HG03558 (cell line): ENCODE measurements at regions not wholly inside any gene's neighbourhood (a gene's known extent, or its start where the extent isn't known, plus 50 kb on each side); places are given as distances from the start of the nearest gene placed in this dataset.

Experiments used
- ATAC-seq: cut with Tn5 transposase; IDR thresholded peaks from one replicate; pipeline ENCODE4 v1.9.1; 2021; ENCODE audit warnings: moderate number of reproducible peaks; ENCODE audit not compliant: unreplicated experiment; ENCODE audit errors: extremely low read depth

GRCh38 chr19:29263305-29264135 is 50.6 kb upstream of the UQCRFS1 start:
- ATAC-seq, result no peak

- ATAC-seq, result no peak
These were observed 51.9 kb upstream of the UQCRFS1 start for GRCh38 chr19:29264897-29265296.

DNA sequence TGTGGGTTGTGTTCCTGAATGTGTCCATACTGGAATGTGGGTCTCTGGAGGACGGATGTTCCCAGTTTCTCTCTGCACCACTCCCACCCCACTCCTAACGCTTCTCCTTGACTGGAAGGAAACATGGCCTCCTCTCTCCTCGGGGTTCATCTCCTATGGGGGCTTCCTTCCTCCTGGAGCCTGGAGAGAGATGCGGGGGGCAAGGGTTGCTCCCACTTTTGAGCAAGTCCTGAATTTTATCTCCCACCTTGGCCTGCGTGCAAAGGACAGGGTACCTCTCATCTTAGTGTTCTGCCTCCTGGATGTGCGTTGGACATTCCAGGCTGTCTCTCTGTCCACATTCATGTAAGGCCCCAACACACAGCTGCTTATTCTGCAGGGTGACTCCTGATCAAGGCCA is 52.5 kb upstream of the UQCRFS1 start:
- no peak for ATAC-seq

- no peak for ATAC-seq
These were observed 53.0 kb upstream of the UQCRFS1 start for GRCh38 chr19:29266001-29266400.

DNA sequence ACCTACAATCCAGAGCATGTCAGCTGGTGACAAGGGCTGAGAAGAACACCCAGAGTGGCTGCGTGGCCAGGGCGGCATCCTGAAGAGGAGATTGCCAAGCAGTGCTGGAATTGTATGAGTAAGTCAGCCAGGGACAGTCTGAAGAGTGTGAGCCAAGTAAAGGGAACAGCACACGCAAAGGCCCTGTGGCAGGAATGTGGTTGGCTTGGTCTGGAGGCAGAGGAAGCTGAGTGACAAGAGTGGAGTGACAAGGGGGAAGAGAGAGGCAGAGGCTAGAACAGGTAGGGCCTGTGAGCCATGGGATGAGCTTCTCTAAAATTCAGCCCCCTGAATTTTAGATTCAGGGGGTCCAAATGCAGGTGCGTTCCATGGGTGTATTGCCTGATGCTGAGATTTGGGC is 53.7 kb upstream of the UQCRFS1 start:
- ATAC-seq, result no peak

- no peak for ATAC-seq
These were observed 54.8 kb upstream of the UQCRFS1 start for GRCh38 chr19:29267701-29268100.

- no peak for ATAC-seq
These were observed 55.2 kb upstream of the UQCRFS1 start for GRCh38 chr19:29268103-29268502.

- no peak for ATAC-seq
These were observed 55.9 kb upstream of the UQCRFS1 start for GRCh38 chr19:29268721-29269393.

DNA sequence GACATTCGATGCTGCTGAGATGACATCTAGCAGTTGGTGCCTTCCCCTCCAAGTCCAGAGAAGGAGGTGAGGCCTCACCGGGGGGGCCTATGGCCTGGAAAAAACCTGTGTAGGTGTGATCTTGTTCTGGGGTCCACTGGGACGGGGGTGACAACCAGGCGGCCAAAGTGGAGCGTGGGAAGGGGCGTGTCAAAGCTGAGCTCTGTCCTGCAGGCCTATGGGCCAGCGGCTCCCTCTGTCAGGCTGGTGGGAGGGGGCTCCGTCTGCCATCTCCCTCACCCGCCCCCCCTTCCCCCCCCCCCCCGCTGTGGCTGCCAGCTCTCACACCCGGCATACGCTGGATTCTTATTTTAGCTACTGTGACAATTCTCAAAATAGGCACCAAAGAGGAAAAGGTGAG is 56.7 kb upstream of the UQCRFS1 start:
- ATAC-seq, result no peak

GRCh38 chr19:29271341-29271740 is 58.4 kb upstream of the UQCRFS1 start:
- ATAC-seq, result no peak

DNA sequence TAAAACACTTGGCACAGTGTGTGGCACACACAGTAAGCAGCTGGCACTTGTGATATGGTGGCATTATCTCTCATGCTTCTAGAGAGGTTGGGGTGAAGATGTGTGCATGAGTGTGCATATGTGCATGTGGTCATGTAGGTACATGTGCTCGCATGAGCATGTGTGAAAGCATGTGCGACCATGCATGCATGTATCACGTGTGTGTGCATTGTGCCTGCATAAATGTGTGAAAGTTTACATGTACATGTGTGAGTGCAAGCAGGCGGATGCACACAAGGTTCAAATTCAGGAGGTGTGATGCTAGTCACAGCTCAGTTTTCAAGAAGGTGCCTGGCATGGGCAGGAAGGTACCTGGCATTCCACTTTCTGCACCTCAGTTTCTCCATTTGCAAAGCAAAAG is 59.0 kb upstream of the UQCRFS1 start:
- ATAC-seq, result no peak

DNA sequence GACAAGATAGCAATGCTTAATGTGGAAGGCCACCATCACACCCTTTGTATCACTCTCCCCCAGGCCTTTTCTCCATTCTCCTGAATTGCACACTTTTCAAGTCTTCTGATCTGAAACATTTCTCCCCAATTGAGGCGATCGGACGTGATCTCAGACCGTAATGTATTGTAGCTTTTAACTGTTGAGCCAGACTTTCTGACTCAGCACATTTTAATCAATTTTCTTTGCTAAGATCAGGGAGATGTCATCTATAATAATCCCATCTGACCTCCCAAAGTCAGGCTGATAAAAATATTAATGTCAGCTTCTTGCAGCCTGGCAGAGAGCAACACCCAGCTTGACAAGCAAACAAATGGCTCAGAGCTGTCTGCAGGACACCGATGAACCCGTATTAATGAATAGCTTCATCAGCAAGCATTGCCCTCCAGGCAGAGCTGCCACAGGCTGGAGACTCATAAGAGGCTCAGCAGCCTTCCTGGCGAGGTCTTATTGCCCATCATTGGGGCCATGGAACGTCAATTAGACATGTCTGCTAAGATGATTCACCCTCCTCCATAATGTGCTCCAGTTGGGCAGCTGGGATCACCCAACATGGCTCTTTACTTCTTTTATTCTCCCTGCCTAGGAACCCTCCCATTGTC is 60.2 kb upstream of the UQCRFS1 start:
- ATAC-seq, result no peak

DNA sequence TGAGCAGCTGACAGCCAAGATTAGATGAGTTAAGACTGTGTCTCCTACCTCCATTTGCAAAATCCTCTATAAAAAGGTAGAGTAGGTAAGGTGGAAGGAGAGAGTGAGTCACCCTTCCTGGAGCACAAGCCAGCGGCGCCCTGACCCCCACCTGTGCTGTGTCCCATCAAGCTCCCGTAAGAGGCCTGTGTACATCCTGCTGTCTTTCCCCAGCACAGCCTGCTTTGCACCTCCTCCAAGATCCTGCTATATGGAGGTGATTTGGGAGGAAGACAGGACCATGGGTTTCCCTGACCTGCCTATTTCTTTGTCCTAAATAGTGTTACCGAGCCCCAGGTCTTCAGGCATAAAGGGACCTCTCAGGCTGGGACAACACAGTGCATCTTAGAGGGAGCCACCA is 62.3 kb upstream of the UQCRFS1 start:
- no peak for ATAC-seq

GRCh38 chr19:29277102-29277501 is 64.2 kb upstream of the UQCRFS1 start:
- peak; percentile 89 for ATAC-seq

DNA sequence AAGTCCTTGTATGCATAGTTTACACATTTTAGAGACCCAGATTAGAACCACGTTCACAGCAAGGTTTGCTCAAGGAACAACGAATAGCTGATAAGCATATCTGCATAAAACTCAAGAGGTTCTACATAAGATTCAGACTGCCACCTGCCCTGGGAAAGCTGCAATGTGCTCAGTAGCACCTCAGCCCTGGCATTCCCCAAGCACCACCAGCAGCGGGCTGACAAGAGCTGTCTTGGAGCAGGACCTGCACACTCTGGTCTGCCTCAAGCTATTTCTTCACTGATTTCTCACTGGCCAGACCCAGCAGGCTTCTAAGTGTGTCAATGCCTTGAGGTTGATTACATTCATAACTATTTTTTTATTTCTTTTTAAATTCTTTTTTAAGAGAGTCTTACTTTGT is 65.8 kb upstream of the UQCRFS1 start:
- ATAC-seq, result no peak

DNA sequence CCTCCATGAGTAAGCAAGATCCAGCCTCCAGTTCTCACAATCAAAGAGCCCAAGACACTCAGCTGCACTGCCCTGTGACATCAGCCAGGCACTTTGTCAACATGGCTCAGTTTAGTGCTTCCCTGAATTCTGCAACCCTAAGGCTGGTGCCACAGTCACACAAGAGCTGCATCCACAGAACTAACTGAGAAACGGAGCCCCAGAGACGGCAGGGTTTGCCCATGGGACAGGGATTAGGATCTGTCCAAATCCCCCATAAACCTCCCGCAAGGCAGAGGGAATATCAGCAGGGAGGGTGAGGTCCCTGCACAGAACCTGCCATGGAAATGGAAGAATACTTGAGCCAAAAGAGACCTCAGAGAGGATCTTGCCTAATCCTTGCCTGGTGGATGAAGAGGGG is 70.4 kb upstream of the UQCRFS1 start:
- no peak for ATAC-seq

- no peak for ATAC-seq
These were observed 72.3 kb upstream of the UQCRFS1 start for GRCh38 chr19:29285187-29285687.

DNA sequence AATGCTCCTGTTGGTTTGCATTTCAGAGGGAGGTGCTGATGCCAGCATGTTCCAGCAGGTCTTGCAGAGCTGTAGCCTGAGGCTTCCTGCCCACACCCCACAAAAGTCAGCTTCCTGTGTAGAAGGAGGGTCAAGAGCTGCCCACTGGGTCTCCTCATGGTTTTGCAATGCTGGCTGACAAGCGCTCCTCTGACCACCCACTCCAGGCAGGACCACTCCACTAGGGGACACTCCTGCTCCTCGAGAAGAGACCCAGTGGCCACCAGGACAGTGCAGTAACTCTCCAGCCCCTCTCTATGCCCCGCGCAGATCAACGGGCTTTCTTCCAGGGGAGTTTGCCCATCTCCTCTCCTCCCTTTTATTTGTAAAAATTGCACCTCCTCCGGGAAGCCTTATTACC is 72.9 kb upstream of the UQCRFS1 start:
- ATAC-seq, result no peak

- no peak for ATAC-seq
These were observed 74.1 kb upstream of the UQCRFS1 start for GRCh38 chr19:29287061-29287460.

DNA sequence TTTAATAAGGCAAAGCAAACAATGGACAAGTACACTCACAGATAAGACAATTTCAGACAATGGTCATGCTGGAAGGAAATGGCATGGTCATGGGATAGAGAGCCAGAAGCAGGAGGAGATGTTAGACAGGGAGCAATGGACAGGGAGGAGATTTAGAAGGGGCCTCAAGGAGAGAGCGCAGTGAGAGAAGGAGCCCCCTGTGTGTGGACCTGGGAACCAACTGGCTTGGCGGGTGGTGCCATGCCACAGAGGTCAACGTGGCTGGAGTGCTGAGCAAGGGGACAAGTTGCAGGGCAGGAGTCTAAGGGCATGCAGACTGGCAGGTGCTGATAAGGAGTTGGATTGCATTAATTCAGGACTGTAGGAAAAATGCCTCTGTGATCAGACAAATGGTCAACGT is 75.3 kb upstream of the UQCRFS1 start:
- ATAC-seq, result no peak

- ATAC-seq, result no peak
These were observed 76.1 kb upstream of the UQCRFS1 start for GRCh38 chr19:29289020-29289419.
